ENCODE measurements at regions not wholly inside any gene's neighbourhood (a gene's known extent, or its start where the extent isn't known, plus 50 kb on each side); places are given as distances from the start of the nearest gene placed in this dataset.

DNA sequence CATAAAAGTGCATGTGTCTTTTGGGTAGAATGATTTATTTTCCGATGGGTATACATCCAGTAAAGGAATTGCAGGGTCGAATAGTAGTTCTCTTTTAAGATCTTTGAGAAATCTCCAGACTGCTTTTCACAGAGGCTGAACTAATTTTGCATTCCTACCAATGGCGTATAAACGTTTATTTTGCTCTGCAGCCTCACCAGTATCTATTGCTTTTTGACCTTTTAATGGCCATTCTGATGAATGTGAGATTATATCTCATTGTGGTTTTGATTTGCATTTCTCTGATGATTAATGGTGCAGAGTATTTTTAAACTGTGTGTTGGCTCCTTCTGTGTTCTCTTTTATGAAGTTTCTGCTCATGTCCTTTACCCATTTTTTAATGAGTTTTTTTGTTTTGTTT lies 1020.1 kb downstream of the NXPH1 start:
- DNase-seq (ENCODE audit: low read depth), result no peak
- Histone ChIP-seq H3K27me3 (ENCODE audit: control insufficient read depth, insufficient read depth, low read length) (no peaks in the 10 kb centered on the region), H3K36me3 (ENCODE audit: control insufficient read depth, insufficient read depth, low read length) (no peaks in the 10 kb centered on the region), H3K4me3 (ENCODE audit: low read depth, low read length) (no peak overlapping the region)
- TF ChIP-seq, protein P1, sequence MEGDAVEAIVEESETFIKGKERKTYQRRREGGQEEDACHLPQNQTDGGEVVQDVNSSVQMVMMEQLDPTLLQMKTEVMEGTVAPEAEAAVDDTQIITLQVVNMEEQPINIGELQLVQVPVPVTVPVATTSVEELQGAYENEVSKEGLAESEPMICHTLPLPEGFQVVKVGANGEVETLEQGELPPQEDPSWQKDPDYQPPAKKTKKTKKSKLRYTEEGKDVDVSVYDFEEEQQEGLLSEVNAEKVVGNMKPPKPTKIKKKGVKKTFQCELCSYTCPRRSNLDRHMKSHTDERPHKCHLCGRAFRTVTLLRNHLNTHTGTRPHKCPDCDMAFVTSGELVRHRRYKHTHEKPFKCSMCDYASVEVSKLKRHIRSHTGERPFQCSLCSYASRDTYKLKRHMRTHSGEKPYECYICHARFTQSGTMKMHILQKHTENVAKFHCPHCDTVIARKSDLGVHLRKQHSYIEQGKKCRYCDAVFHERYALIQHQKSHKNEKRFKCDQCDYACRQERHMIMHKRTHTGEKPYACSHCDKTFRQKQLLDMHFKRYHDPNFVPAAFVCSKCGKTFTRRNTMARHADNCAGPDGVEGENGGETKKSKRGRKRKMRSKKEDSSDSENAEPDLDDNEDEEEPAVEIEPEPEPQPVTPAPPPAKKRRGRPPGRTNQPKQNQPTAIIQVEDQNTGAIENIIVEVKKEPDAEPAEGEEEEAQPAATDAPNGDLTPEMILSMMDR (IDR thresholded peaks at IDR 0.05; ENCODE audit: insufficient read depth, low read length, severe bottlenecking), result no peak
- FAIRE-seq, result no peak

DNA sequence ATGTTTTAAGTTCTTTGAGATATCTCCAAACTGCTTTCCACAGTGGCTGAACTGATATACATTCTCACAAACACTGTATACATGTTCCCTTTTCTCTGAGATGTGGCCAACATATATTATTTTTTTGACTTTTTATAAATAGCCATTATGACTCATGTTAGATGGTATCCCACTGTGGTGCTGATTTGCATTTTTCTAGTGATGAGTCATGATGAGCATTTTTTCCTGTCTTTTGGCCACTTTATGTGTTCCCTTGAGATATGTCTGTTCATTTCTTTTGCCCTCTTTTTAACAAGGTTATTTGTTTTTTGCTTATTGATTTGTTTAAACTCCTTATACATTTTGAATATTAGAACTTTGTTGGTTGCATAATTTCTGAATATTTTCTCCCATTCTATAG lies 1055.1 kb downstream of the NXPH1 start:
- TF ChIP-seq, protein P1 (IDR thresholded peaks at IDR 0.05; ENCODE audit: insufficient read depth, low read length, severe bottlenecking), result no peak
- Histone ChIP-seq H3K27me3 (ENCODE audit: control insufficient read depth, insufficient read depth, low read length) (no peaks in the 10 kb centered on the region), H3K4me3 (ENCODE audit: low read depth, low read length) (no peak overlapping the region), H3K36me3 (ENCODE audit: control insufficient read depth, insufficient read depth, low read length) (no peaks in the 10 kb centered on the region)
- FAIRE-seq, result no peak
- DNase-seq (ENCODE audit: low read depth), result peak; percentile 48

DNA sequence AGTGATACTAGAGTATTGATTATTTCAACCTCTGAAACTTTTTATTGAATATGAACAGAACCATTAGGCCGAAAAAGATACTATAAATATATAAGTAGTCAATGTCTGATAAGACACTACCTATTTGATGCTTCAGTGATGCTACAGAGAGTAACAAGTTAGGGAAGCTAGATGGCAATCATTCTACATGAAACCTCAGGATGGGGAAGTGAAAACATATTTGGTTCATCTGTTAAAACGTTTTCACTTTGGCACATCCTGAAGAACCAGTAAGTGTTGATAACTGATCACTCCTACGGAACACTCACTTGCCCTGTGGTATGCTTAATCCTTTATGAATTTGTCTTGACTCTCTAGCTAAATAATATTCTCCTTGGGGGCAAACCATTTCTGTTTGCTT lies 1064.9 kb downstream of the NXPH1 start:
- no peaks in the 10 kb centered on the region for H3K36me3 ChIP-seq (ENCODE audit: control insufficient read depth, insufficient read depth, low read length)
- TF ChIP-seq, protein P1 (IDR thresholded peaks at IDR 0.05; ENCODE audit: insufficient read depth, low read length, severe bottlenecking), result no peak
- H3K4me3 ChIP-seq (ENCODE audit: low read depth, low read length), result no peak overlapping the region
- no peaks in the 10 kb centered on the region for H3K27me3 ChIP-seq (ENCODE audit: control insufficient read depth, insufficient read depth, low read length)
- DNase-seq (ENCODE audit: low read depth), result no peak
- no peak for FAIRE-seq

DNA sequence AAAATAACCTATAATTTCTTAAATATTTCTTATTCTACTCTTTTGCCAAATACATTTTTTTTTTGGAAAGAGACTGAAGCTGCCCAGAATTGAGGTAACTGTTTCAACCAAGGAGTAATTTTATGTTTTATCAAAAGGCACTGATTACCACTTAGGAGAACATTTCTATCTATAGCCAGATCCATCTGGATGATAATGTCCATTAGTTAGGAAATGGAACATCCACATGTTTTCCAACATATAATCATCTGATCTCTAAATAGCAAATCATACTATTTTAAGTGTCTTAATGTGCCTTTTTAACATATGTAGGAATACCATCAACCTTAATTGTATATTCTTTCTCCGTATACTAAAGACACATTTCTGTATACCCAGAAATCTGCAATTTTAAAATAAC lies 1068.9 kb downstream of the NXPH1 start:
- FAIRE-seq (no peak), DNase-seq (ENCODE audit: low read depth) (no peak)
- no peak overlapping the region for H3K4me3 ChIP-seq (ENCODE audit: low read depth, low read length)
- TF ChIP-seq, protein P1 (IDR thresholded peaks at IDR 0.05; ENCODE audit: insufficient read depth, low read length, severe bottlenecking), result no peak
- H3K27me3 ChIP-seq (ENCODE audit: control insufficient read depth, insufficient read depth, low read length), result no peaks in the 10 kb centered on the region
- H3K36me3 ChIP-seq (ENCODE audit: control insufficient read depth, insufficient read depth, low read length), result no peaks in the 10 kb centered on the region

DNA sequence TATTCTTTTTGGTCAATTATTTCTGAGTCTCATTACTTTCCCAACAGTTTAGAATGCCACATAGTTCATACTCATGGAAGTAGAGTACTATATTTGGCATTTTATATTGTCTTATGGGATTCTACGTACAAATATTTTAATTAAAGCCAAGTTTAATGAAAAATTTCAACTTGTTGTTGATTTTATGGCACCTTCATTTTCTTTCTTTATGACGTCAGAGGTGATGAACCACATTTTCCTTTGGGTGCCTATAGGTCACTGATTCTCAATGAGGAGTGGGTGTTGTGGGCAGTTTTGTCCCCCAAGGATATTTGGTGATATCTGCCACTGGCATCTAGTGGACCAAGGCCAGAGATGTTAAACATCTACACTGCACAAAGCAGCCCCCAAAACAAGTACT lies 1071.3 kb downstream of the NXPH1 start:
- DNase-seq (ENCODE audit: low read depth) (no peak), FAIRE-seq (no peak)
- Histone ChIP-seq H3K4me3 (ENCODE audit: low read depth, low read length) (no peak overlapping the region), H3K27me3 (ENCODE audit: control insufficient read depth, insufficient read depth, low read length) (no peaks in the 10 kb centered on the region), H3K36me3 (ENCODE audit: control insufficient read depth, insufficient read depth, low read length) (no peaks in the 10 kb centered on the region)
- TF ChIP-seq, protein P1 (IDR thresholded peaks at IDR 0.05; ENCODE audit: insufficient read depth, low read length, severe bottlenecking), result no peak

DNA sequence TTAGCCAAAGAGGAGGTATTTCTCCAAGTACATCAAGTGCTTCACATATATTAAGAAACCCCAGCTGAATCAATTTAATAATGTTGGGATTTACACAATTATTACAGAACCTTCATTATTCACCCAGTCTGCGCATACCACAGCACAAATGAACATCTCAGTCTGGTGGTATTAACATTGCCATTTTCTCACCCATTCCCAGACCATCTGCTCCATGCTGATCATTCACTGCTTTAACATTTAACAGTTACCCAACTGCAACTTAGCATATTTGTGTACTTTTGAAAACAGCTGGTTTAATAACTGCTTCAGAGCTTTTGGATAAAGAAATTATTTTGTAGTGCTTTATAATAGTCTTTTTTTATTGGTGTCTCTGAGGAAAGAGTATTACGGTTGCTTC lies 1072.1 kb downstream of the NXPH1 start:
- TF ChIP-seq, protein P1 (IDR thresholded peaks at IDR 0.05; ENCODE audit: insufficient read depth, low read length, severe bottlenecking), result no peak
- FAIRE-seq (no peak), DNase-seq (ENCODE audit: low read depth) (no peak)
- no peaks in the 10 kb centered on the region for H3K27me3 ChIP-seq (ENCODE audit: control insufficient read depth, insufficient read depth, low read length)
- H3K4me3 ChIP-seq (ENCODE audit: low read depth, low read length), result no peak overlapping the region
- no peaks in the 10 kb centered on the region for H3K36me3 ChIP-seq (ENCODE audit: control insufficient read depth, insufficient read depth, low read length)
